Progenitor cell of endocrine pancreas (in vitro differentiated cells): ENCODE measurements at regions not wholly inside any gene's neighbourhood (a gene's known extent, or its start where the extent isn't known, plus 50 kb on each side); places are given as distances from the start of the nearest gene placed in this dataset.

Experiments
- DNase-seq: peaks from one replicate; pipeline ENCODE4 v3.0.0; 2021; ENCODE audit warnings: low spot score; ENCODE audit not compliant: unreplicated experiment
- H3K27ac Mint-ChIP-seq: 2 replicates; pipeline ENCODE4 v1.8.0; 2021; ENCODE audit warnings: mild to moderate bottlenecking, moderate library complexity, mixed read lengths
- H3K27me3 Mint-ChIP-seq: 2 replicates; pipeline ENCODE4 v1.8.0; 2021; ENCODE audit warnings: mixed read lengths
- H3K36me3 Mint-ChIP-seq: 2 replicates; pipeline ENCODE4 v1.8.0; 2022; ENCODE audit warnings: mixed read lengths; ENCODE audit not compliant: insufficient read depth
- H3K4me1 Mint-ChIP-seq: 2 replicates; pipeline ENCODE4 v1.8.0; 2021; ENCODE audit warnings: low read depth, mixed read lengths
- H3K4me3 Mint-ChIP-seq: 2 replicates; pipeline ENCODE4 v1.8.0; 2021; ENCODE audit warnings: low read depth, mild to moderate bottlenecking, moderate library complexity, mixed read lengths
- H3K9me3 Mint-ChIP-seq: 2 replicates; pipeline ENCODE4 v1.8.0; 2021; ENCODE audit warnings: low read depth, mixed read lengths
- CTCF ChIP-seq: fragments of 200-600 bp; sonication (generic); IDR thresholded peaks from one replicate; pipeline ENCODE4 v1.5.0; 2021; ENCODE audit warnings: antibody characterized with exemption, mild to moderate bottlenecking; ENCODE audit not compliant: unreplicated experiment

- H3K27ac Mint-ChIP-seq, result no peak overlapping the region
- no peaks in the 10 kb centered on the region for H3K9me3 Mint-ChIP-seq
- no peak for DNase-seq
- peaks cover 19% of the 10 kb centered on the region for H3K4me1 Mint-ChIP-seq
- H3K36me3 Mint-ChIP-seq, result no peaks in the 10 kb centered on the region
- TF ChIP-seq CTCF, result no peak
- H3K4me3 Mint-ChIP-seq, result no peak overlapping the region
- no peaks in the 10 kb centered on the region for H3K27me3 Mint-ChIP-seq
Measured at GRCh38 chr16:75921281-75921680, 195.0 kb upstream of the CPHXL start.

GRCh38 chr16:75922250-75922649, 196.0 kb upstream of the CPHXL start:
- no peak for DNase-seq
- no peak overlapping the region for H3K27ac Mint-ChIP-seq
- peaks cover 19% of the 10 kb centered on the region for H3K4me1 Mint-ChIP-seq
- H3K27me3 Mint-ChIP-seq, result no peaks in the 10 kb centered on the region
- H3K36me3 Mint-ChIP-seq, result no peaks in the 10 kb centered on the region
- no peak overlapping the region for H3K4me3 Mint-ChIP-seq
- no peaks in the 10 kb centered on the region for H3K9me3 Mint-ChIP-seq
- no peak for TF ChIP-seq CTCF

GRCh38 chr16:75924397-75924796, 198.1 kb upstream of the CPHXL start:
- H3K27me3 Mint-ChIP-seq, result no peaks in the 10 kb centered on the region
- H3K36me3 Mint-ChIP-seq, result no peaks in the 10 kb centered on the region
- peaks cover 8% of the 10 kb centered on the region for H3K4me1 Mint-ChIP-seq
- no peak overlapping the region for H3K4me3 Mint-ChIP-seq
- DNase-seq, result no peak
- H3K9me3 Mint-ChIP-seq, result peaks cover 5% of the 10 kb centered on the region
- TF ChIP-seq CTCF, result no peak
- no peak overlapping the region for H3K27ac Mint-ChIP-seq

- no peak for TF ChIP-seq CTCF
- H3K27ac Mint-ChIP-seq, result no peak overlapping the region
- DNase-seq, result no peak
- H3K4me1 Mint-ChIP-seq, result peaks cover 2% of the 10 kb centered on the region
- H3K4me3 Mint-ChIP-seq, result no peak overlapping the region
- H3K9me3 Mint-ChIP-seq, result peaks cover 5% of the 10 kb centered on the region
- H3K27me3 Mint-ChIP-seq, result no peaks in the 10 kb centered on the region
- no peaks in the 10 kb centered on the region for H3K36me3 Mint-ChIP-seq
Measured at GRCh38 chr16:75927810-75928209, 201.5 kb upstream of the CPHXL start.

- Mint-ChIP-seq H3K27me3 (no peaks in the 10 kb centered on the region), H3K4me1 (peaks cover 5% of the 10 kb centered on the region), H3K9me3 (peaks cover 5% of the 10 kb centered on the region), H3K27ac (no peak overlapping the region), H3K4me3 (no peak overlapping the region), H3K36me3 (no peaks in the 10 kb centered on the region)
- no peak for DNase-seq
- no peak for TF ChIP-seq CTCF
Measured at GRCh38 chr16:75928295-75928694, 202.0 kb upstream of the CPHXL start.
